GM21737 (cell line): ENCODE measurements at regions not wholly inside any gene's neighbourhood (a gene's known extent, or its start where the extent isn't known, plus 50 kb on each side); places are given as distances from the start of the nearest gene placed in this dataset.
A peak's percentile ranks its signal among the peaks of the same experiment; 100 is the strongest.
"Not testable (repeated sequence)": the region's sequence is repeated elsewhere in the genome, so short reads cannot be mapped to it uniquely, and the experiment has no call there.

Experiments used
- ATAC-seq: cut with Tn5 transposase; IDR thresholded peaks from one replicate; pipeline ENCODE4 v1.9.1; 2021; ENCODE audit warnings: mild to moderate bottlenecking, moderate library complexity; ENCODE audit not compliant: unreplicated experiment

DNA sequence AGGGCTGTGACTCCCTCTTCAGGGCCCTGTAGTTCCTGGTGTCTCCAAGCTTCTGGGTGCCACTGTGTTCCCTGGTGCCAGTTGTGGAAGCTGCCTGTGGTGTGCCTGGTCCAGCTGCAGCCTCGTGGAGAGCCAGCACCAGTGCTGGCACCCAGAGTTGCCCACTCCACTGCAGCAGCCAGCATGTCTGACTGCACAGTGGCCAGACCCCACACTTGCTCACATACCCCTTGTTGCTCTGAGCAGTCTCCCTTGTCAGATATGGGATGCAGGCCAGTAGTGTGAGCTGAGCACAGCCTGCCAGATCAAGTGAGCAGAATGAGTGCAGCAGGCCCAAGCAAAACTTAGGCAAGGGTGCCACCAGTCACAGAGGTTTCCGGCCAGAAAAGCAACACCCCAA is 108.6 kb downstream of the ZMAT1 start:
- ATAC-seq, result no peak

DNA sequence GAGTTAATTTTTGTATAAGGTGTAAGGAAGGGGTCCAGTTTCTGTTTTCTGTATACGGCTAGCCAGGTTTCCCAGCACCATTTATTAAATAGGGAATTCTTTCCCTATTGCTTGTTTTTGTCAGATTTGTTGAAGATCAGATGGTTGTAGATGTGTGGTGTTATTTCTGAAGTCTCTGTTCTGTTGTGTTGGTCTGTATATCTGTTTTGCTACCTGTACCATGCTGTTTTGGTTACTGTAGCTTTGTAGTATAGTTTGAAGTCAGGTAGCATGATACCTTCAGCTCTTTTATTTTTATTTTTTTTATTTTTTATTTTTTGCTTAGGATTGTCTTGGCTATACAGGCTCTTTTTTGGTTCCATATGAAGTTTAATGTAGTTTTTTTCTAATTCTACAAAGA is 114.1 kb downstream of the ZMAT1 start:
- ATAC-seq, result not testable (repeated sequence)

- no peak for ATAC-seq
Observed at GRCh38 chrX:101813200-101813599, 118.6 kb downstream of the ZMAT1 start.

- no peak for ATAC-seq
Observed at GRCh38 chrX:101803451-101803850, 128.4 kb downstream of the ZMAT1 start.

GRCh38 chrX:101799387-101799786 is 132.4 kb downstream of the ZMAT1 start:
- peak; percentile 100 for ATAC-seq

GRCh38 chrX:101787934-101788333 is 128.3 kb upstream of the ARMCX2 start:
- no peak for ATAC-seq

DNA sequence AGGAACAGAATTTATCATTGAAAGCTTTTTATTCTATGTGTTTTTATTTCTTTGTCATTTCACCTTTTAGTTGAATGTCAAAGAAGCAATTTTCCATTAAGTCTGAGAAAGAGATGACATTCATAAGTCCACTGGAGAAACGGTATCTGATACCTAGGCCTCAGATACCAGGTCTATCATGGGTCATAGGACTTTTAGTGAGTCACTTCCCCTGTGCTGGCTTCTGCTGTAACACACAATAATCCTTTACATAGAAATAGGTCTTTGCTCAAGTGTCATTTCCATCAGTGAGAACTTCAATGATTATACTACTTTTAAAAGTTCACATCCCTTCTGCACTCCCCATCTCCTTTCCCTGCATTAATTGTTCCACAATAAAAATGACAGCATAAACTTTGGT is 125.5 kb upstream of the ARMCX2 start:
- no peak for ATAC-seq

- ATAC-seq, result not testable (repeated sequence)
Observed at GRCh38 chrX:101780421-101780820, 120.8 kb upstream of the ARMCX2 start.

DNA sequence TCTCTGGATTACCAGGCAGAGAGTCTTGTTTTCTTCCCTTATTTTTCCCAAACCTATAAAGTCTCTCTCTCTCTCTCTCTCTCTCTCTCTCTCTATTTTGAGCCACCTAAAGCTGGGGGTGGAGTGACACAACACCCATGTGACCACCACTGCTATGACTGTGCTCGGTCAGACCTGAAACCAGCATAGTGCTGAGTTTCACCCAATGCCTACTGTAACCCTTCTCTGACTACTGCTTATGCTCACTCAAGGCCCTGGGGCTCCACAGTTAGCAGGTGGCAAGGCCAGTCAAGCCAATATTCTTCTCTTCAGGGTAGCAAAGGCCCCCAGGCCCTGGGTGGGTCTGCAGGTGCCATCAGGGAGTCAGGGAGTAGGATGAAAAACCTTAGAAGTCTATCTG is 114.7 kb upstream of the ARMCX2 start:
- peak; percentile 98 for ATAC-seq

GRCh38 chrX:101764538-101764937 is 104.9 kb upstream of the ARMCX2 start:
- ATAC-seq, result no peak

- ATAC-seq, result peak; percentile 88
Observed at GRCh38 chrX:101759000-101759399, 99.3 kb upstream of the ARMCX2 start.

GRCh38 chrX:101750744-101751143 is 91.1 kb upstream of the ARMCX2 start:
- ATAC-seq, result no peak

DNA sequence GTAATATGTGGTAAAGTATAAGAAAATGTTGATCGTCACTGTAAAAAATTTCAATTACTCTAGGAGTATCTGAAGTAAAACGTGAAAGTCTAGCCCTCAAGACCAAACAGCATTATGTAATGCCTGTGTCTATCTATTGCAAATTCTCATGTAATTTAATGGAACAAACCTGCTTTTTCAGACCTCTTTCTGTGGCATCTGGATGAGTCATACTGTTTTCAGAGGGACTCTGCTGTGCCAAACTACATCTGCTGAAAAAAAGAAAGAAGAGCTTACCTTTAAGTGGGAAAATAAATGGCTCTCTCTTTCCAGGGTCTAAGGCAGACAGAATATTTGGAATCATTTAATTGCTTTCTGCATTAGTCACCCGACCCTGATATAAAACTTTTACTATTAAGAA is 89.8 kb upstream of the ARMCX2 start:
- no peak for ATAC-seq

DNA sequence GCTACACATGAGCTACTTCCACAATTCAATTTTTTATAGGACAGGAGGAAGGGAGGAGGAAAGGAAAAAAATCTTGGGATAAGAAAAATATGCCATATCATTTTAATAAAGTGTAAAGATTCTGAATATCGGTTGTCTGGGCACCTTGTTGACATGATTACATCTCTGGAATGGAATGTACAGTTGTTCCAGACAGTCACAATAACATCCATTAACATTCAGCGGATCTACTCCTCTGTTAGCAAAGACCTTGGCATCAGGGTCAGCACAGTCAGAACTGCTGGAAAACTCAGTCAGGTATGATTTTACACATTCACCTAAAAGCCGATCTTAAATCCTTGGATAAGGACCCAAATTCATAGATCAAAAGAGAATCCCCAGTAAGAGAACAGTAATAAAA is 85.4 kb upstream of the ARMCX2 start:
- no peak for ATAC-seq

- no peak for ATAC-seq
Observed at GRCh38 chrX:101744085-101744484, 84.4 kb upstream of the ARMCX2 start.

DNA sequence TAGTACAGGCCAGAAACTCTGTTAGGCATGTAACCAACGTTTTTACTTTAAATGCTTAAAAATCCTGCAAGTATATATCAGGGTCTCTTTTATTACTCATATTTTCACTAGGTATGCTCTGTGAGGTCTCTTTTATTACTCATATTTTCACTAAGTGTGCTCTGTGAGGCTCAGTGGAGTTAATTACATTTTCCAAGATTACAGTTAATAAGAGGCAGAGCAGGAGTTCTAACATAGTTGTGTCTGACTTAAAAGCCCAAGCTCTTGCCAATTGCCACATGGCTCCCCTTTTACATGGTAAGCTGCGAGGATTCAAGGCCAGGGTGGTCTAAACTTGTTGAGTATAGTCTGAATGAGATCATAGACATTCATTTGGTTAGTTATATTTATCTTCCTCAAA is 81.0 kb upstream of the ARMCX2 start:
- ATAC-seq, result no peak

- ATAC-seq, result not testable (repeated sequence)
Observed at GRCh38 chrX:101738867-101739266, 79.2 kb upstream of the ARMCX2 start.

DNA sequence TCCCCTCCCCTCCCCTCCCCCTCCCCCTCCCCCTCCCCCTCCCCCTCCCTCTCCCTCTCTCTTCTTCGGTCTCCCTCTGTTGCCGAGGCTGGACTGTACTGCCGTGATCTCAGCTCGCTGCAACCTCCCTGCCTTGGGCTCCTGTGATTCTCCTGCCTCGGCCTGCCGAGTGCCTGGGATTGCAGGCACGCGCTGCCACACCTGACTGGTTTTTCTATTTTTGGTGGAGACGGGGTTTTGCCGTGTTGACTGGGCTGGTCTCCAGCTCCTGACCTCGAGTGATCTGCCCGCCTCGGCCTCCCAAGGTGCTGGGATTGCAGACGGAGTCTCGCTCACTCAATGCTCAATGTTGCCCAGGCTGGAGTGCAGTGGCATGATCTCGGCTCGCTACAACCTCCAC is 78.8 kb upstream of the ARMCX2 start:
- ATAC-seq, result not testable (repeated sequence)

DNA sequence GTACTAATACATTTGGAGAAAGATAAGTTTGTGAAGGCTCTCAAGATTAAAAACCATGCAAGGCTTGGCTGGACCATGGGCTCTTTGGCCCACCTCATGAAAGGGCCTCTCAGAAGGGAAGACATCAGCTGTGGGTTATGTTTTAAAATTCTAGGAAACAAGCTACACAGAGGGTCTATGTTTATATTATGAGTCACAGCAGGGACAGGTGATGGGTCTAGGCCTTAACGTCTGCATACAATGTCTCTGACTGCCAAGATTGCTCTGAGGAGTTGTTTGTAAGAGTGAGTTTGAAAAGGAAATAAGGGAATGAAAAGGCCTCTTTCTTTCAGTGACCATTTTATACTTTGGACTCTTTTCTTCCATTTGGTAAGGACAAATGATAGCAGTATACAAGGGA is 77.0 kb upstream of the ARMCX2 start:
- ATAC-seq, result no peak

DNA sequence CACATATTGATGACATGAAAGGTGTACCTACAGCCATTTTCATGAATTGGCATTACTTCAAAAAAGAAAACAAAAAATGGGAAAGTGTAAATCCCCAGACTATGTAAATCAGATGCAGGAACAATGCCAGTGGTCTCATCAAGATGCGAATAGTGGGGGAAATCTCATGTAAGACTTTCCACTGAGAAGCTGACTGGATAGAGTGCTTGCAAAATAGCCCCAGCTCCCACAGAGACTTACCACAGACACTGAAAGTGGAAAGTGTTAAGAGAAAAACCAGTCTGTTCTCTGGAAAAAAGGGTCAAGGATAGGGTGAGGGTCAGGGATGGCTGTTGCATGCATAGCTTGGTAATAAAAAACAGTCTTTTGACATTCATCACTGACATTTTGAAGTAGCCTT is 73.2 kb upstream of the ARMCX2 start:
- ATAC-seq, result no peak

GRCh38 chrX:101729986-101730385 is 70.3 kb upstream of the ARMCX2 start:
- no peak for ATAC-seq
